Activated CD8-positive, alpha-beta memory T cell treated with anti-CD3 and anti-CD28 coated beads, Interleukin-2, amount 50 U/mL, for 48 hours (primary cell): ENCODE measurements at regions not wholly inside any gene's neighbourhood (a gene's known extent, or its start where the extent isn't known, plus 50 kb on each side); places are given as distances from the start of the nearest gene placed in this dataset.
"Not testable (repeated sequence)": the region's sequence is repeated elsewhere in the genome, so short reads cannot be mapped to it uniquely, and the experiment has no call there.

Experiments used
- DNase-seq: peaks from one replicate; pipeline ENCODE4 v3.0.0-alpha.2; 2020

- DNase-seq: not testable (repeated sequence)
Observed at GRCh38 chr12:9543341-9543740, 64.4 kb downstream of the KLRB1 start.

GRCh38 chr12:9542827-9543226 is 64.9 kb downstream of the KLRB1 start:
- not testable (repeated sequence) for DNase-seq

- not testable (repeated sequence) for DNase-seq
Observed at GRCh38 chr12:9515925-9516324, 91.8 kb downstream of the KLRB1 start.

GRCh38 chr12:9512695-9513094 is 95.0 kb downstream of the KLRB1 start:
- DNase-seq: not testable (repeated sequence)

- DNase-seq: not testable (repeated sequence)
Observed at GRCh38 chr12:9510392-9511011, 97.2 kb downstream of the KLRB1 start.

- DNase-seq: no peak
Observed at GRCh38 chr12:9509464-9510161, 98.1 kb downstream of the KLRB1 start.

- DNase-seq: no peak
Observed at GRCh38 chr12:9506746-9507145, 101.0 kb downstream of the KLRB1 start.

GRCh38 chr12:9503384-9503783 is 104.3 kb downstream of the KLRB1 start:
- DNase-seq: not testable (repeated sequence)

GRCh38 chr12:9502845-9503244 is 104.9 kb downstream of the KLRB1 start:
- not testable (repeated sequence) for DNase-seq

GRCh38 chr12:9493325-9493724 is 114.4 kb downstream of the KLRB1 start:
- DNase-seq: not testable (repeated sequence)

- DNase-seq: not testable (repeated sequence)
Observed at GRCh38 chr12:9481289-9481688, 126.4 kb downstream of the KLRB1 start.

GRCh38 chr12:9474197-9474596 is 133.5 kb downstream of the KLRB1 start:
- not testable (repeated sequence) for DNase-seq

- not testable (repeated sequence) for DNase-seq
Observed at GRCh38 chr12:9473638-9474037, 134.1 kb downstream of the KLRB1 start.

GRCh38 chr12:9471501-9471900 is 136.2 kb downstream of the KLRB1 start:
- not testable (repeated sequence) for DNase-seq

- DNase-seq: not testable (repeated sequence)
Observed at GRCh38 chr12:9470367-9470766, 137.3 kb downstream of the KLRB1 start.

- DNase-seq: not testable (repeated sequence)
Observed at GRCh38 chr12:9469956-9470355, 137.8 kb downstream of the KLRB1 start.

GRCh38 chr12:9469463-9469862 is 138.3 kb downstream of the KLRB1 start:
- not testable (repeated sequence) for DNase-seq

GRCh38 chr12:9468998-9469397 is 138.7 kb downstream of the KLRB1 start:
- DNase-seq: peak; percentile 56

GRCh38 chr12:9468144-9468543 is 139.6 kb downstream of the KLRB1 start:
- not testable (repeated sequence) for DNase-seq

GRCh38 chr12:9464408-9464807 is 143.3 kb downstream of the KLRB1 start:
- DNase-seq: no peak

GRCh38 chr12:9455516-9455915 is 152.2 kb downstream of the KLRB1 start:
- not testable (repeated sequence) for DNase-seq

GRCh38 chr12:9454021-9454420 is 153.7 kb downstream of the KLRB1 start:
- not testable (repeated sequence) for DNase-seq

GRCh38 chr12:9450127-9450567 is 157.6 kb downstream of the KLRB1 start:
- not testable (repeated sequence) for DNase-seq

- DNase-seq: not testable (repeated sequence)
Observed at GRCh38 chr12:9449657-9450126, 158.0 kb downstream of the KLRB1 start.
